Fibroblast of lung (primary cell): ENCODE measurements at regions not wholly inside any gene's neighbourhood (a gene's known extent, or its start where the extent isn't known, plus 50 kb on each side); places are given as distances from the start of the nearest gene placed in this dataset.

ENCODE experiments used
- DNase-seq, 2 donors: peaks; one replicate each; pipeline versions ENCODE4 v3.0.0 to v3.0.0-alpha.2; 2010; ENCODE audit warnings: low read depth in 2 of 2
- H2AFZ ChIP-seq: 2 replicates; pipeline ENCODE4 v1.5.1; 2012; ENCODE audit warnings: low read length, control low read depth, inconsistent platforms
- H3K27ac ChIP-seq: 2 replicates; pipeline ENCODE4 v1.5.1; 2011; ENCODE audit warnings: low read length, control low read depth; ENCODE audit not compliant: insufficient read depth
- H3K27me3 ChIP-seq: 2 replicates; pipeline ENCODE4 v1.5.1; 2011; ENCODE audit warnings: mild to moderate bottlenecking, low read length; ENCODE audit not compliant: control insufficient read depth, insufficient read depth
- H3K36me3 ChIP-seq: 2 replicates; pipeline ENCODE4 v1.5.1; 2011; ENCODE audit warnings: low read length; ENCODE audit not compliant: control insufficient read depth, insufficient read depth
- H3K4me1 ChIP-seq: 2 replicates; pipeline ENCODE4 v1.5.1; 2011; ENCODE audit warnings: low read length; ENCODE audit not compliant: control insufficient read depth, insufficient read depth; ENCODE audit errors: extremely low read depth
- H3K4me2 ChIP-seq: 2 replicates; pipeline ENCODE4 v1.5.1; 2011; ENCODE audit warnings: low read length, control low read depth; ENCODE audit not compliant: insufficient read depth; ENCODE audit errors: extremely low read depth
- H3K4me3 ChIP-seq, 4 experiments: fragments of 200-600 bp in 1 of 4; sonication (generic) in 1 of 4; replicated peaks in 1 of 4; 2 replicates each; pipeline ENCODE4 v1.5.1; 2011 to 2016; ENCODE audit warnings: low read length in 4 of 4, low read depth in 3 of 4, mild to moderate bottlenecking in 3 of 4, control low read depth in 2 of 4, inconsistent platforms in 1 of 4, mixed read lengths in 1 of 4; ENCODE audit not compliant: insufficient read depth in 1 of 4; ENCODE audit errors: control extremely low read depth in 1 of 4
- H3K79me2 ChIP-seq: 2 replicates; pipeline ENCODE4 v1.5.1; 2012; ENCODE audit warnings: mild to moderate bottlenecking, low read length, inconsistent platforms; ENCODE audit not compliant: control insufficient read depth, insufficient read depth
- H3K9ac ChIP-seq: 2 replicates; pipeline ENCODE4 v1.5.1; 2011; ENCODE audit warnings: mild to moderate bottlenecking, low read length, control low read depth; ENCODE audit not compliant: insufficient read depth
- H3K9me3 ChIP-seq: 2 replicates; pipeline ENCODE4 v1.5.1; 2012; ENCODE audit warnings: low read depth, low read length; ENCODE audit not compliant: control insufficient read depth, insufficient read depth
- H4K20me1 ChIP-seq: 2 replicates; pipeline ENCODE4 v1.5.1; 2011; ENCODE audit warnings: low read length; ENCODE audit not compliant: control insufficient read depth, insufficient read depth; ENCODE audit errors: extremely low read depth
- CTCF ChIP-seq, 2 donors: IDR thresholded peaks in 1 of 2; conservative IDR thresholded peaks in 1 of 2; 1 replicate in 1 of 2; 2 replicates in 1 of 2; pipeline ENCODE4 v1.5.1; 2011 to 2012; ENCODE audit warnings: low read length in 2 of 2, control low read depth in 1 of 2, inconsistent platforms in 1 of 2, low read depth in 1 of 2, mild to moderate bottlenecking in 1 of 2
- EZH2 ChIP-seq: IDR thresholded peaks from 2 replicates; pipeline ENCODE4 v1.5.1; 2012; ENCODE audit warnings: low read length, control low read depth, mild to moderate bottlenecking; ENCODE audit errors: missing control alignments

- H4K20me1 ChIP-seq: no peaks in the 10 kb centered on the region
- H3K27ac ChIP-seq: no peak overlapping the region
- no peak for DNase-seq
- no peak overlapping the region for H2AFZ ChIP-seq
- H3K4me2 ChIP-seq: no peak overlapping the region
- TF ChIP-seq CTCF (conservative IDR thresholded peaks at IDR 0.05 in 1 of 2, IDR thresholded peaks at IDR 0.05 in 1 of 2; ENCODE audit: low read depth in 1 of 2, low read length in 2 of 2): no peak
- no peak for TF ChIP-seq EZH2
- no peak overlapping the region for H3K4me3 ChIP-seq
- H3K27me3 ChIP-seq: no peaks in the 10 kb centered on the region
- H3K9me3 ChIP-seq: no peaks in the 10 kb centered on the region
- H3K4me1 ChIP-seq: no peaks in the 10 kb centered on the region
- no peaks in the 10 kb centered on the region for H3K36me3 ChIP-seq
- H3K9ac ChIP-seq: no peak overlapping the region
- H3K79me2 ChIP-seq: no peaks in the 10 kb centered on the region
Observed at GRCh38 chr2:53484531-53484930, 283.1 kb upstream of the CHAC2 start.

DNA sequence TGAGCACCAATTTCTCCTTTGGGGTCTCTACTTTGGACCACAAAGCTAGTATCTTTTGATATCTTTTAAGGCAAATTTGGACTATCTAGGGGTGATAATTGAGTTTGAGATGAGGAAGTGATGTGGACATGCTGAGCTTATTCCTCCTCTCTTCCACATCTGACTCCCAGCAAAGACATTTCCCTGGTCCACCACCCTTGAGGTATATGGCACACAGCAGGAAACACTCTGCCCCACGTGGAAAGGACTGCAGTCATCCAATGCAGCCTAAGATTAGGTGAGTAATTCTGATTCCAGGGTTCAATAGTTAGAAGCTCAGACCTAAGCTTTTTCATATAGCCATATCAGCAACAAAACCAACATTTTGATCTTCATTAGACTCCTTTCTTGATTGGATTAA, 290.1 kb upstream of the CHAC2 start:
- Histone ChIP-seq H2AFZ (no peak overlapping the region), H3K27ac (no peak overlapping the region), H3K4me1 (peaks cover 3% of the 10 kb centered on the region), H4K20me1 (no peaks in the 10 kb centered on the region), H3K9me3 (no peaks in the 10 kb centered on the region), H3K4me3 (no peak overlapping the region), H3K79me2 (no peaks in the 10 kb centered on the region), H3K4me2 (no peak overlapping the region), H3K27me3 (no peaks in the 10 kb centered on the region), H3K9ac (no peak overlapping the region), H3K36me3 (no peaks in the 10 kb centered on the region)
- TF ChIP-seq CTCF (conservative IDR thresholded peaks at IDR 0.05 in 1 of 2, IDR thresholded peaks at IDR 0.05 in 1 of 2; ENCODE audit: low read depth in 1 of 2, low read length in 2 of 2) (no peak), EZH2 (no peak)
- DNase-seq: no peak

DNA sequence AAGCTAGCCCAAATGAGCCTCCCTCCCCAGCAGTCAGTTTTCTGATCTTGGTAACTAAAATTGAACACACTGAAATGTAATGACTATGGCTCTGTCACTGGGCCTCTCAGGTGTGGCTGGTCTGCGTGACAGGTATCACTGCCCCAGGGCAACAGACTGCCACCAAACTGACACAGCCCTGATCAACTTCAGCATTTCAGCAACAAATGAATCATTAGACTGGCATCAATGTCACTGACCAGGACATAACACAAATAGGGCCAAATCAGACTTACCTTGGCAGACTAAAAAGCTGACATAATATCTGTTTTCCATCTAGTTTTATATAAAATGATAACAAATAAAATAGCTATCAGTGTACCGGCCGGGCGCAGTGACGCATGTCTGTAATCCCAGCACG, 290.8 kb upstream of the CHAC2 start:
- no peaks in the 10 kb centered on the region for H3K27me3 ChIP-seq
- no peak overlapping the region for H3K27ac ChIP-seq
- peaks cover 3% of the 10 kb centered on the region for H3K4me1 ChIP-seq
- H3K9me3 ChIP-seq: no peaks in the 10 kb centered on the region
- no peak overlapping the region for H3K4me3 ChIP-seq
- no peaks in the 10 kb centered on the region for H3K36me3 ChIP-seq
- no peak overlapping the region for H3K4me2 ChIP-seq
- H4K20me1 ChIP-seq: no peaks in the 10 kb centered on the region
- H3K79me2 ChIP-seq: no peaks in the 10 kb centered on the region
- H2AFZ ChIP-seq: no peak overlapping the region
- H3K9ac ChIP-seq: no peak overlapping the region
- no peak for DNase-seq
- TF ChIP-seq EZH2: no peak
- no peak for TF ChIP-seq CTCF (conservative IDR thresholded peaks at IDR 0.05 in 1 of 2, IDR thresholded peaks at IDR 0.05 in 1 of 2; ENCODE audit: low read depth in 1 of 2, low read length in 2 of 2)
